ENCODE measurements at regions not wholly inside any gene's neighbourhood (a gene's known extent, or its start where the extent isn't known, plus 50 kb on each side); places are given as distances from the start of the nearest gene placed in this dataset.

GRCh38 chr16:79449900-79450299 is 150.6 kb downstream of the MAF start:
- H2AFZ ChIP-seq: no peak overlapping the region
- H3K36me3 ChIP-seq (ENCODE audit: insufficient read depth): no peaks in the 10 kb centered on the region
- no peaks in the 10 kb centered on the region for H3F3A ChIP-seq (replicated peaks; ENCODE audit: low read depth)
- no peaks in the 10 kb centered on the region for H4K20me1 ChIP-seq (replicated peaks; ENCODE audit: insufficient read depth)
- Mint-ChIP-seq H3K27ac (no peak overlapping the region), H3K27me3 (ENCODE audit: insufficient read depth, low read depth, poor library complexity) (no peaks in the 10 kb centered on the region), H3K9me3 (no peaks in the 10 kb centered on the region; the same call in 2 of the 3 replicates), H3K4me1 (no peaks in the 10 kb centered on the region), H3K4me3 (no peak overlapping the region), H3K36me3 (ENCODE audit: low read depth) (no peaks in the 10 kb centered on the region)
- TF ChIP-seq REST (IDR thresholded peaks at IDR 0.05; ENCODE audit: unreplicated experiment) (no peak), EZH2phosphoT487 (IDR thresholded peaks at IDR 0.05; ENCODE audit: unreplicated experiment) (no peak), ETS1 (IDR thresholded peaks at IDR 0.05) (no peak), EZH2 (IDR thresholded peaks at IDR 0.05; ENCODE audit: low read depth, unreplicated experiment) (no peak), NANOG (IDR thresholded peaks at IDR 0.05; ENCODE audit: borderline replicate concordance) (no peak)
- no peaks in the 10 kb centered on the region for H3K4me1 ChIP-seq (ENCODE audit: insufficient read depth)
- H3K27me3 ChIP-seq (ENCODE audit: insufficient read depth): no peaks in the 10 kb centered on the region
- no peak overlapping the region for H3K4me2 ChIP-seq
- no peaks in the 10 kb centered on the region; the same call in 1 of the 2 replicates for H3K9me2 ChIP-seq (ENCODE audit: insufficient read depth)
- DNase-seq (ENCODE audit: low spot score) (no peak), ATAC-seq (no peak)
- H3K4me3 ChIP-seq: no peak overlapping the region
- no peaks in the 10 kb centered on the region for H3K79me2 ChIP-seq (replicated peaks; ENCODE audit: insufficient read depth)
- no peak overlapping the region for H3K27ac ChIP-seq (ENCODE audit: low read depth)

GRCh38 chr16:79449067-79449769 is 151.3 kb downstream of the MAF start:
- no peaks in the 10 kb centered on the region for H3K4me1 Mint-ChIP-seq
- no peak for DNase-seq (ENCODE audit: low spot score)
- no peaks in the 10 kb centered on the region; the same call in 2 of the 3 replicates for H3K9me3 Mint-ChIP-seq
- Histone ChIP-seq H3K9me2 (ENCODE audit: insufficient read depth) (no peaks in the 10 kb centered on the region; the same call in 1 of the 2 replicates), H3F3A (replicated peaks; ENCODE audit: low read depth) (no peaks in the 10 kb centered on the region), H3K27ac (ENCODE audit: low read depth) (no peak overlapping the region), H3K36me3 (ENCODE audit: insufficient read depth) (no peaks in the 10 kb centered on the region), H3K4me3 (no peak overlapping the region), H3K4me2 (no peak overlapping the region), H3K79me2 (replicated peaks; ENCODE audit: insufficient read depth) (no peaks in the 10 kb centered on the region), H3K27me3 (ENCODE audit: insufficient read depth) (no peaks in the 10 kb centered on the region), H3K4me1 (ENCODE audit: insufficient read depth) (no peaks in the 10 kb centered on the region), H4K20me1 (replicated peaks; ENCODE audit: insufficient read depth) (no peaks in the 10 kb centered on the region), H2AFZ (no peak overlapping the region)
- ATAC-seq: no peak
- TF ChIP-seq ETS1 (IDR thresholded peaks at IDR 0.05) (no peak), JUNB (IDR thresholded peaks at IDR 0.05; ENCODE audit: unreplicated experiment) (no peak)
- H3K4me3 Mint-ChIP-seq: no peak overlapping the region
- H3K27me3 Mint-ChIP-seq (ENCODE audit: insufficient read depth, low read depth, poor library complexity): no peaks in the 10 kb centered on the region
- H3K27ac Mint-ChIP-seq: no peak overlapping the region
- no peaks in the 10 kb centered on the region for H3K36me3 Mint-ChIP-seq (ENCODE audit: low read depth)
